ENCODE measurements at regions not wholly inside any gene's neighbourhood (a gene's known extent, or its start where the extent isn't known, plus 50 kb on each side); places are given as distances from the start of the nearest gene placed in this dataset.

- TF ChIP-seq REST (IDR thresholded peaks at IDR 0.05; ENCODE audit: low read depth, low read length) (no peak), CTCF (IDR thresholded peaks at IDR 0.05) (no peak), ELF1 (IDR thresholded peaks at IDR 0.05) (no peak), TEAD4 (IDR thresholded peaks at IDR 0.05; ENCODE audit: borderline replicate concordance, insufficient read depth) (no peak), TCF12 (IDR thresholded peaks at IDR 0.05) (no peak), SIN3A (IDR thresholded peaks at IDR 0.05; ENCODE audit: borderline replicate concordance, low read depth, low read length) (no peak), EP300 (IDR thresholded peaks at IDR 0.05; ENCODE audit: borderline replicate concordance in 1 of 2, low read depth in 1 of 2, low read length in 1 of 2) (no peak), EZH2phosphoT487 (IDR thresholded peaks at IDR 0.05; ENCODE audit: borderline replicate concordance, low read depth) (no peak), GABPA (IDR thresholded peaks at IDR 0.05; ENCODE audit: low read depth) (no peak), PBX3 (IDR thresholded peaks at IDR 0.05) (no peak), FOSL2 (IDR thresholded peaks at IDR 0.05; ENCODE audit: borderline replicate concordance, low read depth) (no peak), ZBTB33 (IDR thresholded peaks at IDR 0.05; ENCODE audit: borderline replicate concordance, low read depth) (no peak), MAX (IDR thresholded peaks at IDR 0.05; ENCODE audit: low read depth) (no peak), USF1 (IDR thresholded peaks at IDR 0.05; ENCODE audit: borderline replicate concordance, low read depth) (no peak)
Observed at GRCh38 chr21:14607262-14607661, 61.1 kb upstream of the SAMSN1 start.

Data from SK-N-SH (cell line).